Body of pancreas (tissue), 4 donors: ENCODE measurements at regions not wholly inside any gene's neighbourhood (a gene's known extent, or its start where the extent isn't known, plus 50 kb on each side); places are given as distances from the start of the nearest gene placed in this dataset.

Experiments used
- POLR2A ChIP-seq, 3 donors: fragments of 450-650 bp; IDR thresholded peaks; one replicate each; pipeline ENCODE4 v1.6.1; 2016; ENCODE audit warnings: antibody characterized with exemption in 3 of 3, mild to moderate bottlenecking in 2 of 3
- TF ChIP-seq, protein P1 (sequence below), 7 experiments: fragments of 450-650 bp in 4 of 7; fragments of 200-600 bp in 3 of 7; sonication (generic) in 3 of 7; IDR thresholded peaks; one replicate each; pipeline ENCODE4 v1.5.1; 2016 to 2019; ENCODE audit warnings: antibody characterized with exemption in 7 of 7

DNA sequence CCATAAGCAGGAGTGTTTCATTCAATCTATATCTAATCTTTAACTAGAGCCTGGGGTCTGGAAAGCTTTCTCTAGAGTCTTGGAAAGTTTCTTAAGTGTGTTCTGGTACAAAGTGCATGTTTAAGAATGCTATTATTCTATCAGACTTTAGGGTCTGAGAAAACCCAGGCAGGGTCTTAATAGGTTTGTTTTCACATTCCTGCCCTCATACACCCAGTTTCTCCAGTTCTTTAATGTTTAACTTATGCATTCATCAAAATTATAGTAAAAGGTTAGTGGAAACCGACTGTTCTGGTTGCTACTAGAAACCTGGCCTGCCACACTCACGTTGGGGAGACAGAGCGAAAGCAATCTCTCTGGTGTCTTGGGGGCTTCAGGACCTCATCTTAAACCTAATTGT lies 102.9 kb upstream of the WDR72 start:
- no peak for TF ChIP-seq POLR2A (IDR thresholded peaks at IDR 0.05)
- TF ChIP-seq, protein P1, sequence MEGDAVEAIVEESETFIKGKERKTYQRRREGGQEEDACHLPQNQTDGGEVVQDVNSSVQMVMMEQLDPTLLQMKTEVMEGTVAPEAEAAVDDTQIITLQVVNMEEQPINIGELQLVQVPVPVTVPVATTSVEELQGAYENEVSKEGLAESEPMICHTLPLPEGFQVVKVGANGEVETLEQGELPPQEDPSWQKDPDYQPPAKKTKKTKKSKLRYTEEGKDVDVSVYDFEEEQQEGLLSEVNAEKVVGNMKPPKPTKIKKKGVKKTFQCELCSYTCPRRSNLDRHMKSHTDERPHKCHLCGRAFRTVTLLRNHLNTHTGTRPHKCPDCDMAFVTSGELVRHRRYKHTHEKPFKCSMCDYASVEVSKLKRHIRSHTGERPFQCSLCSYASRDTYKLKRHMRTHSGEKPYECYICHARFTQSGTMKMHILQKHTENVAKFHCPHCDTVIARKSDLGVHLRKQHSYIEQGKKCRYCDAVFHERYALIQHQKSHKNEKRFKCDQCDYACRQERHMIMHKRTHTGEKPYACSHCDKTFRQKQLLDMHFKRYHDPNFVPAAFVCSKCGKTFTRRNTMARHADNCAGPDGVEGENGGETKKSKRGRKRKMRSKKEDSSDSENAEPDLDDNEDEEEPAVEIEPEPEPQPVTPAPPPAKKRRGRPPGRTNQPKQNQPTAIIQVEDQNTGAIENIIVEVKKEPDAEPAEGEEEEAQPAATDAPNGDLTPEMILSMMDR (IDR thresholded peaks at IDR 0.05), result no peak
